Upper lobe of left lung (tissue), 4 donors: ENCODE measurements at regions not wholly inside any gene's neighbourhood (a gene's known extent, or its start where the extent isn't known, plus 50 kb on each side); places are given as distances from the start of the nearest gene placed in this dataset.

Experiments
- CTCF ChIP-seq, 6 experiments: fragments of 450-650 bp in 4 of 6; fragments of 200-600 bp in 2 of 6; sonication (generic) in 2 of 6; IDR thresholded peaks; one replicate each; pipeline ENCODE4 v1.5.1; 2016 to 2019; ENCODE audit warnings: antibody characterized with exemption in 6 of 6
- EP300 ChIP-seq, 4 donors: sonication (generic); formaldehyde crosslinking; IDR thresholded peaks; one replicate each; pipeline ENCODE4 v1.5.1; 2017; ENCODE audit warnings: antibody characterized with exemption in 4 of 4, control low read depth in 2 of 4
- POLR2A ChIP-seq, 4 donors: fragments of 450-650 bp; IDR thresholded peaks; one replicate each; pipeline ENCODE4 v1.5.1; 2016 to 2017; ENCODE audit warnings: antibody characterized with exemption in 4 of 4, mild to moderate bottlenecking in 2 of 4
- POLR2AphosphoS5 ChIP-seq, 2 donors: sonication (generic); formaldehyde crosslinking; IDR thresholded peaks; one replicate each; pipeline ENCODE4 v1.5.1; 2017; ENCODE audit warnings: antibody characterized with exemption in 2 of 2

- TF ChIP-seq CTCF (IDR thresholded peaks at IDR 0.05) (no peak), POLR2AphosphoS5 (IDR thresholded peaks at IDR 0.05) (no peak), POLR2A (IDR thresholded peaks at IDR 0.05) (no peak), EP300 (IDR thresholded peaks at IDR 0.05) (no peak)
Observed at GRCh38 chrX:39070009-39070408, 268.8 kb downstream of the MID1IP1 start.
